IMR-90 (cell line): ENCODE measurements at regions not wholly inside any gene's neighbourhood (a gene's known extent, or its start where the extent isn't known, plus 50 kb on each side); places are given as distances from the start of the nearest gene placed in this dataset.

Experiments
- ATAC-seq: fragments of 200-7000 bp; cut with Tn5 transposase; 2 replicates; pipeline ENCODE4 v1.9.1; 2020; ENCODE audit warnings: low read depth, mild to moderate bottlenecking, moderate library complexity
- BruUV-seq: library from RNA; stranded (reverse); fragments of 400-500 nt; replicated peaks from 2 replicates; lab custom pipeline; 2021; lab: Mats Ljungman, UMichigan
- CTCF ChIA-PET: fragments of 300-600 bp; formaldehyde crosslinking; extraction: SDS; loops from one replicate; lab custom pipeline; 2021; ENCODE audit warnings: antibody characterized with exemption; lab: Yijun Ruan, JAX
- POLR2A ChIA-PET: fragments of 300-600 bp; sonication (Branson Sonifier 250); formaldehyde crosslinking; loops from one replicate; lab custom pipeline; 2022; ENCODE audit warnings: antibody characterized with exemption; ENCODE audit not compliant: unreplicated experiment; lab: Charles Lee
- DNase-seq: peaks from one replicate; pipeline ENCODE4 v3.0.0; 2013
- H2AFZ ChIP-seq: replicated peaks from 2 replicates; pipeline ENCODE3; 2013; ENCODE audit warnings: low read length, mild to moderate bottlenecking; ENCODE audit not compliant: poor library complexity
- H2AK5ac ChIP-seq: 2 replicates; pipeline ENCODE4 v1.6.1; 2013; ENCODE audit warnings: low read depth, low read length, inconsistent platforms
- H2AK9ac ChIP-seq: replicated peaks from 2 replicates; pipeline ENCODE3; 2013; ENCODE audit warnings: mild to moderate bottlenecking, low read depth, low read length, moderate library complexity; ENCODE audit not compliant: poor library complexity
- H2BK120ac ChIP-seq: 2 replicates; pipeline ENCODE4 v1.6.1; 2013; ENCODE audit warnings: low read depth, low read length, inconsistent platforms
- H2BK15ac ChIP-seq: 3 replicates; pipeline ENCODE4 v1.6.1; 2013; ENCODE audit warnings: low read depth, low read length, inconsistent platforms
- H2BK20ac ChIP-seq: 2 replicates; pipeline ENCODE4 v1.6.1; 2013; ENCODE audit warnings: low read depth, mild to moderate bottlenecking, inconsistent platforms, low read length, moderate library complexity
- H2BK5ac ChIP-seq: 2 replicates; pipeline ENCODE4 v1.6.1; 2013; ENCODE audit warnings: mild to moderate bottlenecking, low read depth, low read length, inconsistent platforms; ENCODE audit not compliant: poor library complexity, severe bottlenecking
- H3K14ac ChIP-seq: replicated peaks from 2 replicates; pipeline ENCODE4 v1.6.1; 2013; ENCODE audit warnings: low read depth, low read length, inconsistent platforms
- H3K18ac ChIP-seq: 2 replicates; pipeline ENCODE4 v1.6.1; 2013; ENCODE audit warnings: low read depth, low read length, control low read depth
- H3K23ac ChIP-seq: 2 replicates; pipeline ENCODE4 v1.6.1; 2013; ENCODE audit warnings: low read depth, low read length, inconsistent platforms
- H3K27ac ChIP-seq: 2 replicates; pipeline ENCODE4 v1.5.1; 2013; ENCODE audit warnings: mild to moderate bottlenecking, control low read depth, low read length; ENCODE audit not compliant: insufficient read depth
- H3K27me3 ChIP-seq: 2 replicates; pipeline ENCODE4 v1.6.1; 2013; ENCODE audit warnings: low read length; ENCODE audit not compliant: control insufficient read depth, insufficient read depth
- H3K36me3 ChIP-seq: 2 replicates; pipeline ENCODE4 v1.6.1; 2013; ENCODE audit warnings: low read length, mixed read lengths; ENCODE audit not compliant: control insufficient read depth, insufficient read depth
- H3K4ac ChIP-seq: 2 replicates; pipeline ENCODE4 v1.6.1; 2013; ENCODE audit warnings: low read depth, low read length, inconsistent platforms
- H3K4me1 ChIP-seq: 2 replicates; pipeline ENCODE4 v1.6.1; 2013; ENCODE audit warnings: low read length, mixed read lengths; ENCODE audit not compliant: control insufficient read depth, insufficient read depth
- H3K4me2 ChIP-seq: 2 replicates; pipeline ENCODE4 v1.6.1; 2013; ENCODE audit warnings: low read depth, mild to moderate bottlenecking, control low read depth, low read length, moderate library complexity
- H3K4me3 ChIP-seq: 2 replicates; pipeline ENCODE4 v1.5.1; 2013; ENCODE audit warnings: low read depth, mild to moderate bottlenecking, control low read depth, low read length, moderate library complexity; ENCODE audit not compliant: insufficient read depth
- H3K56ac ChIP-seq: 2 replicates; pipeline ENCODE4 v1.6.1; 2013; ENCODE audit warnings: low read length, inconsistent platforms; ENCODE audit not compliant: insufficient read depth; ENCODE audit errors: extremely low read depth
- H3K79me1 ChIP-seq, 2 experiments: 2 replicates each; pipeline ENCODE4 v1.6.1; 2013; ENCODE audit warnings: low read length in 2 of 2, inconsistent platforms in 1 of 2, low read depth in 1 of 2
- H3K9ac ChIP-seq: 2 replicates; pipeline ENCODE4 v1.6.1; 2013; ENCODE audit warnings: low read depth, low read length, control low read depth
- H3K9me1 ChIP-seq: 2 replicates; pipeline ENCODE4 v1.6.1; 2013; ENCODE audit warnings: low read length, inconsistent platforms; ENCODE audit not compliant: insufficient read depth
- H3K9me3 ChIP-seq: 2 replicates; pipeline ENCODE4 v1.6.1; 2013; ENCODE audit warnings: low read length; ENCODE audit not compliant: control insufficient read depth, insufficient read depth
- H4K20me1 ChIP-seq: 2 replicates; pipeline ENCODE4 v1.6.1; 2013; ENCODE audit warnings: low read length, inconsistent platforms; ENCODE audit not compliant: insufficient read depth
- H4K5ac ChIP-seq: 2 replicates; pipeline ENCODE4 v1.6.1; 2013; ENCODE audit warnings: mild to moderate bottlenecking, low read depth, low read length, control low read depth
- H4K8ac ChIP-seq, 2 experiments: 2 replicates each; pipeline ENCODE4 v1.6.1; 2013; ENCODE audit warnings: low read depth in 2 of 2, low read length in 2 of 2, control low read depth in 1 of 2, inconsistent platforms in 1 of 2
- H4K91ac ChIP-seq: 2 replicates; pipeline ENCODE4 v1.6.1; 2013; ENCODE audit warnings: low read depth, low read length, inconsistent platforms; ENCODE audit not compliant: insufficient read depth
- ELK1 ChIP-seq: fragments of 150-350 bp; IDR thresholded peaks from 2 replicates; pipeline ENCODE4 v1.6.1; 2016; ENCODE audit warnings: low read depth, mild to moderate bottlenecking, low read length, moderate library complexity, borderline replicate concordance
- MAFK ChIP-seq: IDR thresholded peaks from 2 replicates; pipeline ENCODE4 v1.6.1; 2012; ENCODE audit warnings: low read depth, low read length, improper control_type of control experiment
- WGBS, 2 experiments: methylation state at CpG; one replicate each; pipeline versions ENCODE4 v1.1.5 to v1.1.7; 2013; ENCODE audit warnings: missing lambda C conversion rate in 2 of 2; ENCODE audit not compliant: insufficient read length in 1 of 2; ENCODE audit errors: extremely low coverage in 2 of 2; 5-methylcytosine and 5-hydroxymethylcytosine counted together
- dilution Hi-C: fragments of 300-500 bp; cut with HindIII; formaldehyde crosslinking; loops from one replicate; pipeline ENCODE4 v1.14.3; 2018; ENCODE audit warnings: low sequenced_read_pairs; ENCODE audit not compliant: unreplicated experiment
- in situ Hi-C: fragments of 300-500 bp; cut with MboI; formaldehyde crosslinking; loops from 3 replicates; pipeline ENCODE4 v1.14.3; 2019; ENCODE audit warnings: low sequenced_read_pairs, inconsistent platforms, mixed read lengths
- intact Hi-C: fragments of 100-400 bp; cut with micrococcal nuclease; formaldehyde crosslinking; loops from 2 replicates; pipeline ENCODE4 v1.10.0; 2022

GRCh38 chr1:76015478-76016103 is 59.0 kb upstream of the ST6GALNAC3 start:
- H2BK120ac ChIP-seq, result no peak overlapping the region
- H2AFZ ChIP-seq, result no peak overlapping the region
- ChIA-PET CTCF (interaction anchor here (1.4 kb wide), 1 partner anchor 9 kb away, joined by 4 read pairs; no protein-coding TSS in a partner anchor), POLR2A (no interaction called here)
- intact Hi-C loops, result no loop called here
- no peaks in the 10 kb centered on the region for H3K4me1 ChIP-seq
- H3K9ac ChIP-seq, result no peak overlapping the region
- H3K79me1 ChIP-seq, result no peaks in the 10 kb centered on the region
- H2AK9ac ChIP-seq, result no peak overlapping the region
- no TSS peak for BruUV-seq
- no peak overlapping the region for H4K8ac ChIP-seq
- no peaks in the 10 kb centered on the region for H4K20me1 ChIP-seq
- no peaks in the 10 kb centered on the region for H3K36me3 ChIP-seq
- DNase-seq, result no peak
- no peak overlapping the region for H3K18ac ChIP-seq
- H3K56ac ChIP-seq, result no peak overlapping the region
- no peak for TF ChIP-seq ELK1
- TF ChIP-seq MAFK, result peak; percentile 66
- in situ Hi-C loops, result no loop called here
- no CpG with 5 or more reads among the region's 1 CpG for WGBS, 2 experiments
- H3K23ac ChIP-seq, result no peak overlapping the region
- H2BK5ac ChIP-seq, result no peak overlapping the region
- H2BK15ac ChIP-seq, result no peak overlapping the region
- no peaks in the 10 kb centered on the region for H3K27me3 ChIP-seq
- no peak overlapping the region for H3K27ac ChIP-seq
- dilution Hi-C loops, result no loop called here
- no peak overlapping the region for H2AK5ac ChIP-seq
- no peak overlapping the region for H3K4me2 ChIP-seq
- no peak overlapping the region for H3K4ac ChIP-seq
- no peaks in the 10 kb centered on the region; the same call in 1 of the 2 replicates for H3K9me1 ChIP-seq
- no peak overlapping the region for H3K4me3 ChIP-seq
- H2BK20ac ChIP-seq, result no peak overlapping the region
- no peak overlapping the region for H4K91ac ChIP-seq
- H4K5ac ChIP-seq, result no peak overlapping the region
- H3K14ac ChIP-seq, result no peak overlapping the region
- ATAC-seq, result no peak
- H3K9me3 ChIP-seq, result no peaks in the 10 kb centered on the region
